Neuronal stem cell (in vitro differentiated cells): ENCODE measurements at regions not wholly inside any gene's neighbourhood (a gene's known extent, or its start where the extent isn't known, plus 50 kb on each side); places are given as distances from the start of the nearest gene placed in this dataset.
A peak's percentile ranks its signal among the peaks of the same experiment; 100 is the strongest.

Source experiments
- DNase-seq: peaks from one replicate; pipeline ENCODE4 v3.0.0-alpha.2; 2013; ENCODE audit warnings: low spot score
- H2AFZ ChIP-seq: one replicate; pipeline ENCODE4 v1.6.1; 2013; ENCODE audit warnings: mild to moderate bottlenecking, low read length, inconsistent platforms
- H2AK5ac ChIP-seq: 2 replicates; pipeline ENCODE4 v1.6.1; 2013; ENCODE audit warnings: low read depth, mild to moderate bottlenecking, inconsistent platforms, low read length, moderate library complexity, mixed read lengths
- H2BK120ac ChIP-seq: 2 replicates; pipeline ENCODE4 v1.6.1; 2013; ENCODE audit warnings: low read depth, mild to moderate bottlenecking, inconsistent platforms, low read length, moderate library complexity, mixed read lengths
- H2BK12ac ChIP-seq: one replicate; pipeline ENCODE4 v1.6.1; 2013; ENCODE audit warnings: low read length, inconsistent platforms
- H2BK15ac ChIP-seq: 2 replicates; pipeline ENCODE4 v1.6.1; 2013; ENCODE audit warnings: mild to moderate bottlenecking, low read length, inconsistent platforms, mixed read lengths
- H2BK5ac ChIP-seq: one replicate; pipeline ENCODE4 v1.6.1; 2013; ENCODE audit warnings: inconsistent platforms, mild to moderate bottlenecking, low read length, moderate library complexity
- H3K14ac ChIP-seq: one replicate; pipeline ENCODE4 v1.6.1; 2013; ENCODE audit warnings: low read length, inconsistent platforms
- H3K18ac ChIP-seq: 2 replicates; pipeline ENCODE4 v1.6.1; 2013; ENCODE audit warnings: low read length, inconsistent platforms
- H3K23ac ChIP-seq: 2 replicates; pipeline ENCODE4 v1.6.1; 2013; ENCODE audit warnings: low read depth, mild to moderate bottlenecking, mixed read lengths, low read length, inconsistent platforms; ENCODE audit not compliant: poor library complexity
- H3K27ac ChIP-seq: replicated peaks from 3 replicates; pipeline ENCODE4 v1.5.1; 2013; ENCODE audit warnings: low read length, inconsistent platforms
- H3K27me3 ChIP-seq, 3 experiments: 2 replicates each; pipeline ENCODE4 v1.6.1; 2013; ENCODE audit warnings: low read length in 3 of 3, mild to moderate bottlenecking in 2 of 3, inconsistent platforms in 1 of 3, low read depth in 1 of 3, mixed read lengths in 1 of 3, moderate library complexity in 1 of 3; ENCODE audit not compliant: control insufficient read depth in 3 of 3, insufficient read depth in 3 of 3
- H3K36me3 ChIP-seq, 2 donors: replicated peaks in 1 of 2; 2 replicates each; pipeline ENCODE4 v1.6.1; 2013; ENCODE audit warnings: low read length in 2 of 2; ENCODE audit not compliant: control insufficient read depth in 2 of 2, insufficient read depth in 2 of 2
- H3K4ac ChIP-seq: 2 replicates; pipeline ENCODE4 v1.6.1; 2013; ENCODE audit warnings: inconsistent platforms, mild to moderate bottlenecking, low read length, moderate library complexity
- H3K4me1 ChIP-seq, 2 donors: 1 replicate in 1 of 2; 2 replicates in 1 of 2; pipeline ENCODE4 v1.6.1; 2013; ENCODE audit warnings: low read length in 2 of 2, low read depth in 1 of 2; ENCODE audit not compliant: control insufficient read depth in 2 of 2, insufficient read depth in 1 of 2
- H3K4me2 ChIP-seq: one replicate; pipeline ENCODE4 v1.6.1; 2013; ENCODE audit warnings: mild to moderate bottlenecking, low read length, inconsistent platforms; ENCODE audit not compliant: insufficient read depth, poor library complexity, severe bottlenecking
- H3K4me3 ChIP-seq, 2 donors: 2 replicates each; pipeline ENCODE4 v1.5.1; 2013; ENCODE audit warnings: low read length in 2 of 2, mild to moderate bottlenecking in 2 of 2, inconsistent platforms in 1 of 2, moderate library complexity in 1 of 2
- H3K79me1 ChIP-seq: one replicate; pipeline ENCODE4 v1.6.1; 2013; ENCODE audit warnings: low read depth, mild to moderate bottlenecking, inconsistent platforms, low read length, moderate library complexity
- H3K9ac ChIP-seq: one replicate; pipeline ENCODE4 v1.6.1; 2013; ENCODE audit warnings: mild to moderate bottlenecking, low read depth, low read length, inconsistent platforms; ENCODE audit not compliant: poor library complexity
- H3K9me3 ChIP-seq, 2 donors: replicated peaks in 1 of 2; 2 replicates each; pipeline versions ENCODE3 to v1.6.1; 2013; ENCODE audit warnings: low read length in 2 of 2, mild to moderate bottlenecking in 2 of 2, inconsistent platforms in 1 of 2, low read depth in 1 of 2, mixed read lengths in 1 of 2, moderate library complexity in 1 of 2; ENCODE audit not compliant: control insufficient read depth in 2 of 2, insufficient read depth in 1 of 2
- H4K8ac ChIP-seq: one replicate; pipeline ENCODE4 v1.6.1; 2013; ENCODE audit warnings: low read depth, mild to moderate bottlenecking, inconsistent platforms, low read length, moderate library complexity
- H4K91ac ChIP-seq: one replicate; pipeline ENCODE4 v1.6.1; 2013; ENCODE audit warnings: low read length, low read depth, mild to moderate bottlenecking, inconsistent platforms; ENCODE audit not compliant: poor library complexity
- WGBS, 2 donors: extraction: QIAGEN DNeasy Blood & Tissue Kit; methylation state at CpG; one replicate each; pipeline ENCODE4 v1.1.7; 2013; ENCODE audit warnings: missing lambda C conversion rate in 2 of 2, mixed read lengths in 1 of 2; ENCODE audit not compliant: insufficient read length in 2 of 2, insufficient replicate concordance in 1 of 2; ENCODE audit errors: extremely low coverage in 2 of 2; 5-methylcytosine and 5-hydroxymethylcytosine counted together

GRCh38 chr10:3339531-3339950 lies 167.0 kb upstream of the PITRM1 start:
- H2BK12ac ChIP-seq = no peak overlapping the region
- no peak overlapping the region for H2BK5ac ChIP-seq
- no peaks in the 10 kb centered on the region for H3K9me3 ChIP-seq
- no peak overlapping the region for H2BK120ac ChIP-seq
- H3K9ac ChIP-seq = no peak overlapping the region
- H3K4me1 ChIP-seq = peaks cover 0 to 7% of the 10 kb centered on the region in 2 donors
- no peaks in the 10 kb centered on the region for H3K36me3 ChIP-seq
- no peak overlapping the region for H3K4me2 ChIP-seq
- H3K79me1 ChIP-seq = no peaks in the 10 kb centered on the region
- WGBS, 2 donors = no CpG with 5 or more reads among the region's 9 CpGs
- peak overlapping the region; percentile 68 for H2AFZ ChIP-seq
- no peak overlapping the region for H3K23ac ChIP-seq
- H2AK5ac ChIP-seq = no peak overlapping the region
- no peak overlapping the region for H4K91ac ChIP-seq
- no peak overlapping the region for H3K27ac ChIP-seq
- no peak overlapping the region for H3K4ac ChIP-seq
- no peaks in the 10 kb centered on the region for H3K27me3 ChIP-seq
- H3K14ac ChIP-seq = no peak overlapping the region
- no peak overlapping the region for H4K8ac ChIP-seq
- no peak for DNase-seq
- H2BK15ac ChIP-seq = no peak overlapping the region
- peak overlapping the region; percentile 61 for H3K18ac ChIP-seq
- no peak overlapping the region for H3K4me3 ChIP-seq

DNA sequence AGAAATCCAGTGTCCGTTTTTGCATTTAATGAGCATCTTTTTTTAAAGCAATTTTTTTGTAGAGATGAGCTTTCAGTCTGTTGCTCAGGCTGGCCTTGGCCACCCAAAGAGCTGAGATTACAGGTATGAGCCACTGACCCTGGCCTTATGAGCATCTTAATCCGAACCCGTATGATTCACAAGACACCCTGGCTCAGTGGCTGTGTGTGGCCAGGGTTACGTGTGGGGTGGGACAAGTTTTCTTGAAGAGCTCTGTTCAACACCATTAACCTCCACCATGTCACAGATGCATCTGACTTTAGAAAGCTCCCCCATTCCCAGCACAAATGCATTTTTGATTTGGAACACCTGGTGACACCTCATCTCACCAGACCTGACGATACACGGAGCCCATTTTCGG lies 166.5 kb upstream of the PITRM1 start:
- H3K4me1 ChIP-seq = peaks cover 0 to 7% of the 10 kb centered on the region in 2 donors
- no peak overlapping the region for H2BK120ac ChIP-seq
- no peak overlapping the region for H3K4ac ChIP-seq
- no peak overlapping the region for H2BK15ac ChIP-seq
- WGBS, 2 donors = no CpG with 5 or more reads among the region's 7 CpGs
- H3K27me3 ChIP-seq = no peaks in the 10 kb centered on the region
- H3K4me3 ChIP-seq = no peak overlapping the region
- DNase-seq = no peak
- no peak overlapping the region for H4K8ac ChIP-seq
- H3K27ac ChIP-seq = no peak overlapping the region
- no peak overlapping the region for H3K9ac ChIP-seq
- H3K79me1 ChIP-seq = no peaks in the 10 kb centered on the region
- H2BK12ac ChIP-seq = no peak overlapping the region
- no peaks in the 10 kb centered on the region for H3K36me3 ChIP-seq
- no peaks in the 10 kb centered on the region for H3K9me3 ChIP-seq
- H2AFZ ChIP-seq = no peak overlapping the region
- H2AK5ac ChIP-seq = no peak overlapping the region
- no peak overlapping the region for H2BK5ac ChIP-seq
- no peak overlapping the region for H4K91ac ChIP-seq
- H3K4me2 ChIP-seq = no peak overlapping the region
- H3K23ac ChIP-seq = no peak overlapping the region
- H3K14ac ChIP-seq = no peak overlapping the region
- H3K18ac ChIP-seq = no peak overlapping the region

GRCh38 chr10:3337741-3338140 lies 165.2 kb upstream of the PITRM1 start:
- Histone ChIP-seq H2BK120ac (no peak overlapping the region), H3K9me3 (no peaks in the 10 kb centered on the region), H3K4me1 (peaks cover 0 to 13% of the 10 kb centered on the region in 2 donors), H3K27me3 (no peaks in the 10 kb centered on the region), H3K23ac (no peak overlapping the region), H2BK15ac (no peak overlapping the region), H2BK12ac (no peak overlapping the region), H4K8ac (no peak overlapping the region), H3K36me3 (no peaks in the 10 kb centered on the region), H2AFZ (no peak overlapping the region), H3K4me2 (no peak overlapping the region), H3K79me1 (no peaks in the 10 kb centered on the region), H3K4me3 (no peak overlapping the region), H3K18ac (no peak overlapping the region), H3K9ac (no peak overlapping the region), H3K4ac (no peak overlapping the region), H2BK5ac (no peak overlapping the region), H2AK5ac (no peak overlapping the region), H4K91ac (no peak overlapping the region), H3K14ac (no peak overlapping the region), H3K27ac (no peak overlapping the region)
- DNase-seq = no peak
- WGBS, 2 donors = no CpG with 5 or more reads among the region's 8 CpGs

DNA sequence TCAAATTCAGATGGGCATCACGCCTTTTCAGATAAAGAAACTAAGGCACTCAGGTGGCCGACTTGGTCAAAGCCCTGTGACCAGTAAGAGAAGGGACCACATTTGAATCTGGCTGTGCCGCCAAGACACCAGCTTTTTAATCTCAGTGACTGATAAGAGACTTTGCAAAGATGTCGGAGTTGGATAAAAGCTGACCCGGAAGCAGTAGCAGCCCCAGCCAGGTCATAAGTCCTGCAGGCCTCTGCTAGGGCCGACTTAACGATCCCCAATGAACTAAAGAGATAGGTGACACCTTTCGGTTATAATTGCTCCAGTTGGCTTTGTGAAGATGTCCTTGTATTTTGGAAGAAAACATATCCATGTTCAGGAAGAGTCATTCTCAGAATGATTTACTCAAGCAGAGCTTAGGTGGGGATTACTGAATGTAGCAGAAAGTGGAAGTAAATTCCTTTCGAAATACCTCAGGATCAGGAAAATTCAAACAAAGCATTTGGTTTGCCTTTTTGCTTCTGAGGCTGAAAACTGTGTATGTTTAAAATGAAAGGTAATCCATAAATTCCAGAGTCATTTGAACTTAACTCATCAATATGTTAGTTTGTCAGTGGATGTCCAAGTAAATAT lies 164.2 kb upstream of the PITRM1 start:
- Histone ChIP-seq H2AK5ac (no peak overlapping the region), H3K23ac (no peak overlapping the region), H3K27ac (no peak overlapping the region), H2AFZ (no peak overlapping the region), H2BK120ac (no peak overlapping the region), H2BK5ac (no peak overlapping the region), H3K27me3 (no peaks in the 10 kb centered on the region), H3K18ac (no peak overlapping the region), H4K91ac (no peak overlapping the region), H3K14ac (no peak overlapping the region), H3K4me2 (no peak overlapping the region), H3K9ac (no peak overlapping the region), H3K9me3 (no peaks in the 10 kb centered on the region), H3K4ac (no peak overlapping the region), H3K36me3 (no peaks in the 10 kb centered on the region), H3K4me1 (peaks cover 0 to 13% of the 10 kb centered on the region in 2 donors), H4K8ac (no peak overlapping the region), H3K79me1 (no peaks in the 10 kb centered on the region), H2BK15ac (no peak overlapping the region), H3K4me3 (no peak overlapping the region), H2BK12ac (no peak overlapping the region)
- WGBS, 2 donors = no CpG with 5 or more reads among the region's 9 CpGs
- DNase-seq = no peak
